ENCODE measurements at regions not wholly inside any gene's neighbourhood (a gene's known extent, or its start where the extent isn't known, plus 50 kb on each side); places are given as distances from the start of the nearest gene placed in this dataset.

DNA sequence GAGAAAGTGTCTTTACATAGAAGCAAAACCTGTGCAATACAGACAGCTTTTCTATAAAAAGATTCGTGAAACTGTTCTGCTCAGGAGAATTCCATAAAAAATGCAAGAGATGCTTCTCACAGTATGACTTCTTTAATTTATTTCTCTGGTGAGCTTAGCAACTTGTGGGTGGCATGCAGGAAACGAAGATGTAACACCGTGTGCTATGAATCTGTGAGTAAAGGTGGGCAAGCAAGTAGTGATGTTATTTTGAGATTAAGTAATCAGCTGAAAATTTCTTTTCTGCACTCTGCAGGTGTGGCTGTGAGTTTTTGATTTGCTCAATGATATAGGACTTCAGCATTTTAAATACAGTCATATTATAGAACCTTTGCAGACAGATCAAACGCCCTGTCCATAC lies 656.8 kb upstream of the NCAM2 start:
- TF ChIP-seq TARDBP (IDR thresholded peaks at IDR 0.05) (no peak), BHLHE40 (IDR thresholded peaks at IDR 0.05; ENCODE audit: borderline replicate concordance) (no peak), FOXM1 (IDR thresholded peaks at IDR 0.05; ENCODE audit: borderline replicate concordance) (no peak), FOXK2 (IDR thresholded peaks at IDR 0.05) (no peak), ARNT (IDR thresholded peaks at IDR 0.05) (no peak), FOXA1 (IDR thresholded peaks at IDR 0.05) (no peak), ZNF384 (IDR thresholded peaks at IDR 0.05) (no peak), LEF1 (IDR thresholded peaks at IDR 0.05; ENCODE audit: borderline replicate concordance) (no peak), SP1 (IDR thresholded peaks at IDR 0.05) (no peak), SUZ12 (IDR thresholded peaks at IDR 0.05) (no peak), ELF4 (IDR thresholded peaks at IDR 0.05) (no peak), L3MBTL2 (conservative IDR thresholded peaks at IDR 0.05) (no peak), NFRKB (IDR thresholded peaks at IDR 0.05) (no peak)
- TF ChIP-seq, protein P1, sequence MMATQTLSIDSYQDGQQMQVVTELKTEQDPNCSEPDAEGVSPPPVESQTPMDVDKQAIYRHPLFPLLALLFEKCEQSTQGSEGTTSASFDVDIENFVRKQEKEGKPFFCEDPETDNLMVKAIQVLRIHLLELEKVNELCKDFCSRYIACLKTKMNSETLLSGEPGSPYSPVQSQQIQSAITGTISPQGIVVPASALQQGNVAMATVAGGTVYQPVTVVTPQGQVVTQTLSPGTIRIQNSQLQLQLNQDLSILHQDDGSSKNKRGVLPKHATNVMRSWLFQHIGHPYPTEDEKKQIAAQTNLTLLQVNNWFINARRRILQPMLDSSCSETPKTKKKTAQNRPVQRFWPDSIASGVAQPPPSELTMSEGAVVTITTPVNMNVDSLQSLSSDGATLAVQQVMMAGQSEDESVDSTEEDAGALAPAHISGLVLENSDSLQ (IDR thresholded peaks at IDR 0.05): no peak

Data from HEK293T (cell line).